ENCODE measurements at regions not wholly inside any gene's neighbourhood (a gene's known extent, or its start where the extent isn't known, plus 50 kb on each side); places are given as distances from the start of the nearest gene placed in this dataset.
"Not testable (repeated sequence)": the region's sequence is repeated elsewhere in the genome, so short reads cannot be mapped to it uniquely, and the experiment has no call there.

GRCh38 chr6:134821928-134822864 is 127.7 kb downstream of the ALDH8A1 start:
- no peak for DNase-seq

GRCh38 chr6:134821397-134821796 is 128.5 kb downstream of the ALDH8A1 start:
- DNase-seq: no peak

GRCh38 chr6:134819863-134820800 is 129.8 kb downstream of the ALDH8A1 start:
- no peak for DNase-seq

GRCh38 chr6:134819236-134819635 is 130.7 kb downstream of the ALDH8A1 start:
- no peak for DNase-seq

- DNase-seq: no peak
These were observed 132.5 kb downstream of the ALDH8A1 start for GRCh38 chr6:134817448-134817847.

GRCh38 chr6:134816780-134817179 is 133.1 kb downstream of the ALDH8A1 start:
- DNase-seq: no peak

- no peak for DNase-seq
These were observed 133.6 kb downstream of the ALDH8A1 start for GRCh38 chr6:134816300-134816699.

- no peak for DNase-seq
These were observed 135.7 kb downstream of the ALDH8A1 start for GRCh38 chr6:134814076-134814695.

- DNase-seq: no peak
These were observed 136.8 kb downstream of the ALDH8A1 start for GRCh38 chr6:134813146-134813545.

GRCh38 chr6:134810402-134810801 is 139.5 kb downstream of the ALDH8A1 start:
- no peak for DNase-seq

- DNase-seq: no peak
These were observed 140.8 kb downstream of the ALDH8A1 start for GRCh38 chr6:134809130-134809529.

- no peak for DNase-seq
These were observed 143.6 kb downstream of the ALDH8A1 start for GRCh38 chr6:134806180-134806798.

- DNase-seq: no peak
These were observed 144.7 kb downstream of the ALDH8A1 start for GRCh38 chr6:134805168-134805567.

- DNase-seq: not testable (repeated sequence)
These were observed 145.6 kb downstream of the ALDH8A1 start for GRCh38 chr6:134804311-134804710.

GRCh38 chr6:134802426-134803058 is 147.4 kb downstream of the ALDH8A1 start:
- no peak for DNase-seq

GRCh38 chr6:134797400-134798113 is 152.3 kb downstream of the ALDH8A1 start:
- no peak for DNase-seq

GRCh38 chr6:134795691-134796090 is 154.2 kb downstream of the ALDH8A1 start:
- DNase-seq: no peak

- no peak for DNase-seq
These were observed 154.9 kb downstream of the ALDH8A1 start for GRCh38 chr6:134795001-134795400.

GRCh38 chr6:134791243-134791843 is 158.6 kb downstream of the ALDH8A1 start:
- DNase-seq: not testable (repeated sequence)

- DNase-seq: no peak
These were observed 162.5 kb downstream of the ALDH8A1 start for GRCh38 chr6:134787261-134787877.

All from right forelimb (tissue), 1 donor.